H9 (cell line): ENCODE measurements at regions not wholly inside any gene's neighbourhood (a gene's known extent, or its start where the extent isn't known, plus 50 kb on each side); places are given as distances from the start of the nearest gene placed in this dataset.

ENCODE experiments used
- DNase-seq: peaks from one replicate; pipeline ENCODE4 v3.0.0-alpha.2; 2017
- H2AFZ ChIP-seq: one replicate; pipeline ENCODE4 v1.6.1; 2013; ENCODE audit warnings: mild to moderate bottlenecking, low read length, control low read depth, moderate library complexity
- H2AK5ac ChIP-seq: 2 replicates; pipeline ENCODE4 v1.6.1; 2013; ENCODE audit warnings: low read length, control low read depth, mixed read lengths; ENCODE audit not compliant: insufficient read length
- H2BK120ac ChIP-seq: one replicate; pipeline ENCODE4 v1.6.1; 2013; ENCODE audit warnings: low read depth, mild to moderate bottlenecking, low read length, control low read depth, inconsistent platforms; ENCODE audit not compliant: poor library complexity, severe bottlenecking
- H2BK12ac ChIP-seq: 2 replicates; pipeline ENCODE4 v1.6.1; 2013; ENCODE audit warnings: low read length, control low read depth, mixed read lengths, low read depth; ENCODE audit not compliant: insufficient read length
- H2BK15ac ChIP-seq: 2 replicates; pipeline ENCODE4 v1.6.1; 2013; ENCODE audit warnings: low read depth, low read length, control low read depth
- H2BK20ac ChIP-seq: one replicate; pipeline ENCODE4 v1.6.1; 2013; ENCODE audit warnings: low read depth, mild to moderate bottlenecking, low read length, control low read depth, inconsistent platforms; ENCODE audit not compliant: poor library complexity, severe bottlenecking
- H2BK5ac ChIP-seq: 2 replicates; pipeline ENCODE4 v1.6.1; 2013; ENCODE audit warnings: low read length, control low read depth, mixed read lengths; ENCODE audit not compliant: insufficient read length
- H3K14ac ChIP-seq: 2 replicates; pipeline ENCODE4 v1.6.1; 2013; ENCODE audit warnings: low read length, control low read depth; ENCODE audit not compliant: insufficient read depth
- H3K18ac ChIP-seq: 2 replicates; pipeline ENCODE4 v1.6.1; 2013; ENCODE audit warnings: low read depth, mild to moderate bottlenecking, mixed read lengths, low read length, control low read depth; ENCODE audit not compliant: insufficient read length
- H3K23ac ChIP-seq: 2 replicates; pipeline ENCODE4 v1.6.1; 2013; ENCODE audit warnings: low read length, control low read depth, mixed read lengths, low read depth; ENCODE audit not compliant: insufficient read length
- H3K23me2 ChIP-seq: 2 replicates; pipeline ENCODE4 v1.6.1; 2013; ENCODE audit warnings: low read depth, mild to moderate bottlenecking, mixed read lengths, low read length, control low read depth; ENCODE audit not compliant: insufficient read length, poor library complexity, severe bottlenecking
- H3K27ac ChIP-seq: 2 replicates; pipeline ENCODE4 v1.5.1; 2013; ENCODE audit warnings: low read length, control low read depth, mixed read lengths, low read depth; ENCODE audit not compliant: insufficient read length
- H3K27me3 ChIP-seq: 2 replicates; pipeline ENCODE4 v1.6.1; 2013; ENCODE audit warnings: low read length, control low read depth, inconsistent platforms; ENCODE audit not compliant: insufficient read depth
- H3K4ac ChIP-seq: 2 replicates; pipeline ENCODE4 v1.6.1; 2013; ENCODE audit warnings: low read depth, mild to moderate bottlenecking, control low read depth, inconsistent platforms, low read length, moderate library complexity
- H3K4me1 ChIP-seq: 2 replicates; pipeline ENCODE4 v1.6.1; 2013; ENCODE audit warnings: low read length, control low read depth, inconsistent platforms; ENCODE audit not compliant: insufficient read depth
- H3K4me2 ChIP-seq: 2 replicates; pipeline ENCODE4 v1.6.1; 2013; ENCODE audit warnings: low read length, control low read depth, mixed read lengths; ENCODE audit not compliant: insufficient read length, insufficient read depth
- H3K56ac ChIP-seq: 2 replicates; pipeline ENCODE4 v1.6.1; 2013; ENCODE audit warnings: low read depth, mild to moderate bottlenecking, mixed read lengths, low read length, control low read depth; ENCODE audit not compliant: insufficient read length
- H3K79me1 ChIP-seq: 2 replicates; pipeline ENCODE4 v1.6.1; 2013; ENCODE audit warnings: low read depth, mild to moderate bottlenecking, moderate library complexity, low read length, control low read depth, inconsistent platforms; ENCODE audit not compliant: insufficient read depth, poor library complexity, severe bottlenecking
- H3K79me2 ChIP-seq: 2 replicates; pipeline ENCODE4 v1.6.1; 2013; ENCODE audit warnings: low read length, control low read depth, inconsistent platforms; ENCODE audit not compliant: insufficient read depth
- H3K9ac ChIP-seq: 2 replicates; pipeline ENCODE4 v1.6.1; 2013; ENCODE audit warnings: low read length, control low read depth, mixed read lengths; ENCODE audit not compliant: insufficient read length; ENCODE audit errors: extremely low read depth
- H3K9me3 ChIP-seq: one replicate; pipeline ENCODE4 v1.6.1; 2013; ENCODE audit warnings: low read depth, low read length, inconsistent platforms; ENCODE audit not compliant: control insufficient read depth
- H3T11ph ChIP-seq: one replicate; pipeline ENCODE4 v1.6.1; 2013; ENCODE audit warnings: mild to moderate bottlenecking, low read length, control low read depth, inconsistent platforms
- H4K20me1 ChIP-seq: one replicate; pipeline ENCODE4 v1.6.1; 2013; ENCODE audit not compliant: control insufficient read depth, insufficient read length, insufficient read depth
- H4K5ac ChIP-seq: 2 replicates; pipeline ENCODE4 v1.6.1; 2013; ENCODE audit warnings: low read depth, mild to moderate bottlenecking, mixed read lengths, low read length, control low read depth; ENCODE audit not compliant: insufficient read length
- H4K8ac ChIP-seq: replicated peaks from 2 replicates; pipeline ENCODE4 v1.6.1; 2013; ENCODE audit warnings: low read length, control low read depth, mixed read lengths, low read depth; ENCODE audit not compliant: insufficient read length
- H4K91ac ChIP-seq: 2 replicates; pipeline ENCODE4 v1.6.1; 2013; ENCODE audit warnings: low read depth, mild to moderate bottlenecking, moderate library complexity, mixed read lengths, low read length, control low read depth; ENCODE audit not compliant: insufficient read length
- H3K27ac Mint-ChIP-seq, 3 experiments: 2 replicates in 2 of 3; 3 replicates in 1 of 3; pipeline ENCODE4 v1.8.0; 2020 to 2021; ENCODE audit warnings: mixed read lengths in 3 of 3, mild to moderate bottlenecking in 1 of 3, moderate library complexity in 1 of 3
- H3K27me3 Mint-ChIP-seq: 2 replicates; pipeline ENCODE4 v1.8.0; 2021; ENCODE audit warnings: low read depth, mild to moderate bottlenecking, moderate library complexity, mixed read lengths
- H3K36me3 Mint-ChIP-seq, 3 experiments: 2 replicates in 2 of 3; 3 replicates in 1 of 3; pipeline ENCODE4 v1.8.0; 2020 to 2021; ENCODE audit warnings: low read depth in 3 of 3, mixed read lengths in 3 of 3; ENCODE audit not compliant: insufficient read depth in 1 of 3
- H3K4me1 Mint-ChIP-seq, 2 experiments: 2 replicates each; pipeline ENCODE4 v1.8.0; 2020; ENCODE audit warnings: mixed read lengths in 2 of 2
- H3K4me3 Mint-ChIP-seq, 2 experiments: 2 replicates in 1 of 2; 3 replicates in 1 of 2; pipeline ENCODE4 v1.8.0; 2020 to 2021; ENCODE audit warnings: mild to moderate bottlenecking in 2 of 2, mixed read lengths in 2 of 2, moderate library complexity in 1 of 2
- H3K9me3 Mint-ChIP-seq, 2 experiments: 2 replicates in 1 of 2; 3 replicates in 1 of 2; pipeline ENCODE4 v1.8.0; 2020; ENCODE audit warnings: mild to moderate bottlenecking in 2 of 2, mixed read lengths in 2 of 2, moderate library complexity in 1 of 2
- WGBS: extraction: QIAGEN DNeasy Blood & Tissue Kit; methylation state at CpG from one replicate; pipeline ENCODE4 v1.1.7; 2013; ENCODE audit warnings: missing lambda C conversion rate, low lambda C conversion rate, mixed read lengths; ENCODE audit not compliant: insufficient read length; ENCODE audit errors: extremely low coverage; 5-methylcytosine and 5-hydroxymethylcytosine counted together
- TF ChIP-seq, protein P1 (sequence below): fragments of 200-600 bp; sonication (generic); conservative IDR thresholded peaks from 3 replicates; pipeline ENCODE4 v1.8.0; 2021; ENCODE audit warnings: antibody characterized with exemption, mild to moderate bottlenecking

DNA sequence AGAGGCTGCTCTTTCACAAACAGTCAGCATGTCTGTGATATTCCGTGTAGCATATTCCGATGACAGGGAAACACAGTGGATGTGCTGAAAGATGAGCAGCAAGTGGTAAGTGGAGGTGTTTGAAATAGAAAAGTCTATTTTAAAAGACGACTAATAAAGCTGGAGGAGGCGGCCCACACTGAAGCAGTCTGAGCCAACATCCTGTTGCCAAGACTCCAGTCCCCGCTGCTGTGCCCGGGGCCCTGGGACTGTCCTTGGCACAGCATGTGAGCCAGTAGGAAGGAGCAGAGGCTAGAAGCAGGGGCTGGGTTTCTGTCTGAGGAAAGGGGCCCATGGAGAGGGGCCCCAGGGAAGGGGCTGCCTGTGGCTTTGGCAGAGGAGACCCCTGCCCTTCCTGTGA is 351.5 kb upstream of the CHD6 start:
- no CpG with 5 or more reads among the region's 6 CpGs for WGBS

More for the DNA sequence above, 351.5 kb upstream of the CHD6 start:
- Histone ChIP-seq H2AFZ (no peak overlapping the region), H3K27me3 (no peaks in the 10 kb centered on the region), H4K91ac (no peak overlapping the region), H4K8ac (no peak overlapping the region), H2AK5ac (no peak overlapping the region), H3K4me2 (no peak overlapping the region), H4K20me1 (no peaks in the 10 kb centered on the region), H2BK5ac (no peak overlapping the region), H3K9me3 (no peaks in the 10 kb centered on the region), H2BK15ac (no peak overlapping the region), H2BK20ac (no peak overlapping the region), H4K5ac (no peak overlapping the region), H3K79me1 (no peaks in the 10 kb centered on the region), H2BK12ac (no peak overlapping the region), H3T11ph (no peak overlapping the region), H3K27ac (no peak overlapping the region), H3K56ac (no peak overlapping the region), H3K14ac (no peak overlapping the region), H3K4me1 (no peaks in the 10 kb centered on the region), H3K23ac (no peak overlapping the region), H3K9ac (no peak overlapping the region), H3K79me2 (no peaks in the 10 kb centered on the region), H3K18ac (no peak overlapping the region), H2BK120ac (no peak overlapping the region), H3K4ac (no peak overlapping the region), H3K23me2 (no peaks in the 10 kb centered on the region)
- Mint-ChIP-seq H3K4me3 (no peak overlapping the region), H3K36me3 (no peaks in the 10 kb centered on the region), H3K9me3 (peaks cover 5 to 7% of the 10 kb centered on the region in 2 experiments; a peak in 2 of 5 replicates), H3K4me1 (peaks cover 23 to 34% of the 10 kb centered on the region in 2 experiments), H3K27me3 (peaks cover 9% of the 10 kb centered on the region; the same call in 1 of the 2 replicates), H3K27ac (no peak overlapping the region; a peak in 2 of 7 replicates)
- no peak for DNase-seq
- TF ChIP-seq, protein P1, sequence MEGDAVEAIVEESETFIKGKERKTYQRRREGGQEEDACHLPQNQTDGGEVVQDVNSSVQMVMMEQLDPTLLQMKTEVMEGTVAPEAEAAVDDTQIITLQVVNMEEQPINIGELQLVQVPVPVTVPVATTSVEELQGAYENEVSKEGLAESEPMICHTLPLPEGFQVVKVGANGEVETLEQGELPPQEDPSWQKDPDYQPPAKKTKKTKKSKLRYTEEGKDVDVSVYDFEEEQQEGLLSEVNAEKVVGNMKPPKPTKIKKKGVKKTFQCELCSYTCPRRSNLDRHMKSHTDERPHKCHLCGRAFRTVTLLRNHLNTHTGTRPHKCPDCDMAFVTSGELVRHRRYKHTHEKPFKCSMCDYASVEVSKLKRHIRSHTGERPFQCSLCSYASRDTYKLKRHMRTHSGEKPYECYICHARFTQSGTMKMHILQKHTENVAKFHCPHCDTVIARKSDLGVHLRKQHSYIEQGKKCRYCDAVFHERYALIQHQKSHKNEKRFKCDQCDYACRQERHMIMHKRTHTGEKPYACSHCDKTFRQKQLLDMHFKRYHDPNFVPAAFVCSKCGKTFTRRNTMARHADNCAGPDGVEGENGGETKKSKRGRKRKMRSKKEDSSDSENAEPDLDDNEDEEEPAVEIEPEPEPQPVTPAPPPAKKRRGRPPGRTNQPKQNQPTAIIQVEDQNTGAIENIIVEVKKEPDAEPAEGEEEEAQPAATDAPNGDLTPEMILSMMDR: no peak
